CMK (cell line): ENCODE measurements at regions not wholly inside any gene's neighbourhood (a gene's known extent, or its start where the extent isn't known, plus 50 kb on each side); places are given as distances from the start of the nearest gene placed in this dataset.

Experiments
- DNase-seq: peaks from one replicate; pipeline ENCODE4 v3.0.0-alpha.2; 2010; ENCODE audit warnings: low read depth

DNA sequence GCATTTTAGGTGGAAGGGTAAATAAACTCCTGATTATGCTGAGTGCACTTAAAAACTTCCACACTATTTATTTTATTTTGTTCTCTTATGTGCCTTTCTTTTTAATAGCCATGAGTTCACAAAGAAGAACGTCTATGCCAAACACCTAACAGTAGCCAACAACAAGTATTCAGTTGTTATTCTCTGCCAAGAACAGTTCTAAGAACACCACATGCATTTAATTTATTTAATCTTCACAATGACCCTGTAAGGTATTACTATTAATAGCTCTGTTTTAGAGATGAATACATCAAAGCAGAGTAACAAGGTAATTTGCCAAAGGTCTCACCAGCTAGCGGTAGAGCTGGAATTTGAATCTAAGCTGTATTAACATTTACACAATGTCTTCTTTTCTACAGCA, 240.1 kb downstream of the ALG10B start:
- DNase-seq, result no peak

DNA sequence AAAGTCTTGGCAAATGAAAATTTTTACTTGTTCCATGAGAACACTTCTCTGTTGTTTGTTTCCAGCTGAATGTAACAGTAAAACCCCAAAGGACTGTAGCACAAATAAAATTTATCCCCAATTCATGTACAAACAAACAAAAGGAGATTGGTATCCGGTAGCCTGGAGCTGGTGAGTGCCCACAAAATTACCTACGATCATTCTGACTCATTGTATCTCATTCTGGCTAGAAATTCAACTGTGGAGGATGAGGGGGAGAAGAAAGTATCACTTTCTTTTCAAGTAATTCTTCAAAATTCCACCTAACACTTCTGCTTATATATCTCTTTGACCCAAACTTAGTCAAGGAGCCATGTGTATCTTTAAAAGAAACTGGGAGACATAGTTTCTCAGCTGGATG, 268.5 kb downstream of the ALG10B start:
- DNase-seq, result no peak

DNA sequence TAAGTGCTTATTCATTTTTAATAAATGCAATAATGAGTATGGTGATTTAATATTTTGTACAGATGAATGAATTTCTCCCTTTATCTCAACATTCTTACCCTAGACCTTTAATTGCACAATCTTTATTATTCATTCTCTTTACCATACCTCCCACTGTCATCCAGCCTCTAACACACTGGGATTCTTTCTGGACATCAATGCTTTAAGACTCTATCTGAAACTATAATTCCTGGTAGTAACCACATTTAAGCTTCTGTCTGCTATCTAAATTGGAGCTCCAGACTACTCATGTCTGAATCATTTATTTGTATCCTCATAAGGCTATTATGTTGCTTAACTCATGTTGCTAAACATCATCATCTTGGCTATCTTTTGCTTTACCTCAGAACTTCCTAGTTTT, 270.2 kb downstream of the ALG10B start:
- no peak for DNase-seq

DNA sequence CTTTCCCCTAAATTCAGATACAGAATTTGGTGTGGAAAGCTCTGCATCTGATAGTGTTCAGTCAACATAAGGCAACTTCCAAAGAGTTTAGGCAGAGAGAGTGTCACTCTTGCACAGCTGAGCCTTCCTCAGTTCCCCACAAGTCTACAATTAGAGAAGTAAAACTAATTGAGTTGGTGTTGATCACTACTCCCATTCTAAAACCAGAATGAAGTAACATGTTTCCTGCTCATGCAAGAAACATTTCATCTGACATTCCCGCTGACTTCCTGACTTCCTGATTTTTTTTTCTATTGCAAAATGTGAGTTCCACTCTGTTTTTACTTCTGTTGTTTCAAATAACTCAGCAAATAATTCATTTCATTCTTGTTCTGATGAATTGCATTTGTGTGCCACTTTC, 271.0 kb downstream of the ALG10B start:
- no peak for DNase-seq

DNA sequence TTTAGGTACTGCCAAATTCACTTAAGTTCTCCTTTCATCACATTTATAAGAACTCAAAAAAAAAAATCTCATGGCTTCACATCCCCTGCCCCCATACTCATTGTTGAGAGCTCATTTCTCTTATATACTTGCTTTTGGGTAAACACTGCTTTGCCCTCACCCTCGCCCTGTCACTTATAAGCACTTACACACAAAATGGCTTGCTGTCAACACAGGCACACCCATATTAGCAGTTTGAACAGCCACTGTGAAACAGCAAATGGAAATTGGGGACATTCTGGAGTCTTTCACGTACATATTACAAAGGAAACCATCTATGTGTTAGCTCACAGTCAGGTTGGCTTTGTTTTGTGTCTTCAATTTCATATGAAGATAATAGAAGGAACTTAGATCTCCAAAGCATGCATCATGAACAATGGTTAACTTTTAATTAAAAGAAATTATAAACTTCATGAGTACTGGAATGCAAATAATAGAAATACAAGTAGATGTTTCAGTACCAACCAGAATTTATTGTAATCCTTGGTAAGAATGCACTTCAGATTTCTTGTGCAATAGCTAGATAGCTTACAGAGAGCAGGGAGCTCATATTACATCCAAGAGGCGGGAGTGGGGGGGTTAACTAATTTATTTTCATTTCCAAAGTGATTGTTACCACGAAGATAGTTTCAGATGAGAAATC, 272.2 kb downstream of the ALG10B start:
- DNase-seq, result no peak

DNA sequence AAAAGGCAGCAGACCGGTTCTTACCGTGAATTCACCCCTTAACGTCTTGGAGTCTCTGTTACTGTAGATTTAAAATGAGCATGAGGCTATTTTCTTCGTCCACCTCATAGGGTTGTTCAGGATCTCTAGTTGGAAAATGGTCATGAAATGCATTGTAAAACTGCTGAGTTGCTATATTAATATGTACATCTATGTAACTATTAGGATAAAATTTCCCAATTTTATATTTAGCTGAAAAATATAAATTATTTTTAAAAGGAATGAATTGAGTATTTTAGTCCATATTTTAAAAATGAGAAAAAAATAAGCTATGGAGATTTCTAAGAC, 272.7 kb downstream of the ALG10B start:
- no peak for DNase-seq

DNA sequence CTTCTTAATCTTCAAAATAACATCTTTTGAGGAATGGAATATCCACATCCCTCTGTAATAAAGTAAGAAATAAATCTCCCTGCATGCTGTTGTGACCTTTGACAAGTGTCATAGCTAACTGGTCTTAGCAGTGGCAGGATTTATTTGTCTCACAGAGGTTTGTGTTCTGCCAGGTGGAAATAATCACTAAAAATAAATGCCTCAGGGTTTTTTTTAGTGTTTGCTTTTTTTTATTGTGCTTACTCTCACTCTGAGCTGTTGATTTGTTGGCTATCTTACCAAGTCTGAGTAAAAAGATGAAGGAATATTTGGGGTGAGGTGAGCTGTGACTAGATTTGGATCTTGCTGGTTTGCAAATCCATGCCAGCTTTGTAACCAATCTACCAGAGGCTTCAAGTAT, 285.4 kb downstream of the ALG10B start:
- no peak for DNase-seq
